Spleen (tissue), 11 donors: ENCODE measurements at regions not wholly inside any gene's neighbourhood (a gene's known extent, or its start where the extent isn't known, plus 50 kb on each side); places are given as distances from the start of the nearest gene placed in this dataset.
"Not testable (repeated sequence)": the region's sequence is repeated elsewhere in the genome, so short reads cannot be mapped to it uniquely, and the experiment has no call there.

ENCODE experiments used
- DNase-seq: peaks from one replicate; pipeline ENCODE4 v3.0.0-alpha.2; 2020
- H3K27ac ChIP-seq, 8 donors: fragments of 200-600 bp; sonication (generic) in 7 of 8; 1 replicate in 4 of 8; 2 replicates in 4 of 8; pipeline versions ENCODE4 v1.5.0 to v1.8.0; 2016 to 2021; ENCODE audit warnings: inconsistent platforms in 4 of 8, mild to moderate bottlenecking in 4 of 8, moderate library complexity in 1 of 8
- H3K27me3 ChIP-seq, 7 donors: fragments of 200-600 bp; sonication (generic) in 6 of 7; replicated peaks in 1 of 7; 1 replicate in 4 of 7; 2 replicates in 3 of 7; pipeline versions ENCODE4 v1.5.0 to v1.8.0; 2016 to 2021; ENCODE audit warnings: inconsistent platforms in 3 of 7, mild to moderate bottlenecking in 1 of 7
- H3K36me3 ChIP-seq, 6 donors: fragments of 200-600 bp; sonication (generic) in 5 of 6; 1 replicate in 4 of 6; 2 replicates in 2 of 6; pipeline versions ENCODE4 v1.5.0 to v1.8.0; 2016 to 2021; ENCODE audit warnings: inconsistent platforms in 2 of 6
- H3K4me1 ChIP-seq, 6 donors: fragments of 200-600 bp; sonication (generic) in 5 of 6; 1 replicate in 3 of 6; 2 replicates in 3 of 6; pipeline versions ENCODE4 v1.5.0 to v1.8.0; 2016 to 2021; ENCODE audit warnings: inconsistent platforms in 3 of 6
- H3K4me3 ChIP-seq, 8 donors: fragments of 200-600 bp; sonication (generic) in 7 of 8; 1 replicate in 4 of 8; 2 replicates in 4 of 8; pipeline versions ENCODE4 v1.5.0 to v1.8.0; 2016 to 2021; ENCODE audit warnings: inconsistent platforms in 4 of 8, mild to moderate bottlenecking in 4 of 8, moderate library complexity in 2 of 8
- H3K9me3 ChIP-seq, 8 donors: fragments of 200-600 bp; sonication (generic) in 7 of 8; 1 replicate in 4 of 8; 2 replicates in 4 of 8; pipeline versions ENCODE4 v1.5.0 to v1.8.0; 2016 to 2021; ENCODE audit warnings: inconsistent platforms in 4 of 8
- POLR2A ChIP-seq, 3 donors: fragments of 450-650 bp; IDR thresholded peaks; one replicate each; pipeline ENCODE4 v1.5.1; 2017; ENCODE audit warnings: antibody characterized with exemption in 3 of 3, mild to moderate bottlenecking in 1 of 3
- POLR2AphosphoS5 ChIP-seq, 3 donors: sonication (generic); formaldehyde crosslinking; IDR thresholded peaks; one replicate each; pipeline ENCODE4 v1.5.1; 2017; ENCODE audit warnings: antibody characterized with exemption in 3 of 3
- WGBS, 5 donors: extraction: QIAGEN DNeasy Blood & Tissue Kit in 3 of 5; methylation state at CpG; one replicate each; pipeline versions ENCODE4 v1.1.5 to v1.1.7; 2013 to 2018; 5-methylcytosine and 5-hydroxymethylcytosine counted together
- intact Hi-C: fragments of 100-400 bp; cut with DNase I; formaldehyde crosslinking; loops from one replicate; pipeline ENCODE4 v1.15.0; 2023; ENCODE audit warnings: low total_unique reads
- TF ChIP-seq, protein P1 (sequence below), 11 experiments: fragments of 200-600 bp in 7 of 11; fragments of 450-650 bp in 4 of 11; sonication (generic) in 4 of 11; IDR thresholded peaks in 8 of 11; conservative IDR thresholded peaks in 3 of 11; 1 replicate in 7 of 11; 2 replicates in 4 of 11; pipeline versions ENCODE4 v1.4.0 to v1.8.0; 2016 to 2021; ENCODE audit warnings: antibody characterized with exemption in 11 of 11, inconsistent platforms in 4 of 11, mild to moderate bottlenecking in 1 of 11
- donor health status: healthy with polysubstance abuse.
- donor health status: DM: no; HTN: no; CAD: no; lungs with moderate emphysema.
- donor health status: DM: no; HTN: no; CAD: no.
- donor health status: Bipolar disorder and iron deficiency.
- donor health status: healthy.
- donor health status: DM: no; HTN: no; CAD: no.
- donor health status: DM: yes; HTN: yes; CAD: no.

DNA sequence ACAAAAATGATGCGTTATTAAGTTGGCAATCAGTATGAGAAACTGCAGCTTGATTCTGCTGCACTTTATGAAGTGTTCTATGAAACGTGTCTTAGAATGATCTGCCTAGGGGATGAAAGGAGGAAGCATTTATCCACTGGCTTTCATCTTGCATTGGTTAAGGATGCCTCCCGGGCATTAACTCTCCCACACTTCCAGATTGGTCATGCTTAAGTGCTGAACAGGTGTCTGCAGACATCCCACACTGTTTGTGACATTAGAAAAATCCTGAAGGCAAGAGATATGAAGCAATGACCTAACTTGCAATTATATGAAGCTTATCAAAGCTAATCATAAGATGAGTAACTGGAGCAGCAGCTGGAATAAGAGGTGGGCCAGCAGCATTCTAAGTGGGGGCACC is 437.3 kb downstream of the NSUN3 start:
- no peaks in the 10 kb centered on the region for H3K27me3 ChIP-seq
- H3K4me1 ChIP-seq = no peaks in the 10 kb centered on the region
- H3K9me3 ChIP-seq = peaks cover 0 to 49% (median 19%) of the 10 kb centered on the region in 8 donors
- no peak overlapping the region for H3K27ac ChIP-seq
- no peak for DNase-seq
- intact Hi-C loops = no loop called here
- WGBS, 5 donors = 67 to 84% (median 74%) methylated on average over 3 of the region's 3 CpGs
- H3K4me3 ChIP-seq = no peak overlapping the region
- TF ChIP-seq POLR2A (IDR thresholded peaks at IDR 0.05) (no peak), POLR2AphosphoS5 (IDR thresholded peaks at IDR 0.05) (no peak)
- TF ChIP-seq, protein P1, sequence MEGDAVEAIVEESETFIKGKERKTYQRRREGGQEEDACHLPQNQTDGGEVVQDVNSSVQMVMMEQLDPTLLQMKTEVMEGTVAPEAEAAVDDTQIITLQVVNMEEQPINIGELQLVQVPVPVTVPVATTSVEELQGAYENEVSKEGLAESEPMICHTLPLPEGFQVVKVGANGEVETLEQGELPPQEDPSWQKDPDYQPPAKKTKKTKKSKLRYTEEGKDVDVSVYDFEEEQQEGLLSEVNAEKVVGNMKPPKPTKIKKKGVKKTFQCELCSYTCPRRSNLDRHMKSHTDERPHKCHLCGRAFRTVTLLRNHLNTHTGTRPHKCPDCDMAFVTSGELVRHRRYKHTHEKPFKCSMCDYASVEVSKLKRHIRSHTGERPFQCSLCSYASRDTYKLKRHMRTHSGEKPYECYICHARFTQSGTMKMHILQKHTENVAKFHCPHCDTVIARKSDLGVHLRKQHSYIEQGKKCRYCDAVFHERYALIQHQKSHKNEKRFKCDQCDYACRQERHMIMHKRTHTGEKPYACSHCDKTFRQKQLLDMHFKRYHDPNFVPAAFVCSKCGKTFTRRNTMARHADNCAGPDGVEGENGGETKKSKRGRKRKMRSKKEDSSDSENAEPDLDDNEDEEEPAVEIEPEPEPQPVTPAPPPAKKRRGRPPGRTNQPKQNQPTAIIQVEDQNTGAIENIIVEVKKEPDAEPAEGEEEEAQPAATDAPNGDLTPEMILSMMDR (IDR thresholded peaks at IDR 0.05 in 8 of 11, conservative IDR thresholded peaks at IDR 0.05 in 3 of 11) = no peak
- H3K36me3 ChIP-seq = no peaks in the 10 kb centered on the region

DNA sequence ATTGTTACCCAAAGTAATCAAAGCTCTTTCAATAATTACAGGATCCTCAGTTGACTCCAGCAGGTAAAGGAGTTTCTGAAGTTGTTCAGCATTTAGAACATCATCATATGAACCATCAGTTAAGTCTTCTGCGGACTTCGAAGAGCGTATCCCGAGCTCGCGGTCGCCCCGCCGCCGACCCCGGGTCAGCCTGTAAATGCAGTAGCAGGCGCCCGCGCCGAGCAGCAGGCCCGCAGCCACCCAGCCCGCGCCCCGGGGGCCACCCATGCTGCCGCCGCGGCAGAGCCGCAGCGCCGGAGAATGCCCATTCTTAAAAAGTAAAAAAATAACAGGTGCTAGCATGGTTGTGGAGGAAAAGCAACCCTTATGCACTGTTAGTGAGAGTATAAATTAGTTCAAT is 444.5 kb downstream of the NSUN3 start:
- WGBS, 5 donors = 93 to 98% (median 96%) methylated on average over 25 of the region's 25 CpGs
- H3K4me1 ChIP-seq, intact Hi-C loops, H3K36me3 ChIP-seq, DNase-seq, H3K27ac ChIP-seq, H3K27me3 ChIP-seq, H3K4me3 ChIP-seq: not testable (repeated sequence)
- peaks cover 0 to 34% (median 20%) of the 10 kb centered on the region in 8 donors for H3K9me3 ChIP-seq

DNA sequence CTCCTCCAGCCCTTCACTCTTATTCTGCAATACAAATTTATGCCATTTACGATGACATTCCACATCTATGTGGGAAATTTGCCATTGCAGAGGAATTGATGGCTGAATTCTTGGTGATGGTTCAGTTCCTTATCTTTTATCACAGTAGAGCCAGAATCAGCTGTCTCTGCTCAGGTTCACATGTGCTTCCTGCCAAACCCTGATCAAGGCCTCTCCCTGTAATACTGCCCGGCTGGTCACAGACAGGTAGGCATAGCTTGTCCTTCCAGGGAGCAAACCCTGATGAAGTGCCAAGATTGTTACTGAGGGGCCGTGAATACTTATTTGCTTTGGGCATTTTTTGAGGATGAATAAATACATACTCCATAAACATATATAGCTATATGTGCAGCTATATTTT is 450.0 kb downstream of the NSUN3 start:
- no peaks in the 10 kb centered on the region for H3K36me3 ChIP-seq
- H3K4me1 ChIP-seq = no peaks in the 10 kb centered on the region
- no peak overlapping the region for H3K27ac ChIP-seq
- no peak for DNase-seq
- WGBS, 5 donors = 47 to 75% (median 55%) methylated on average over 3 of the region's 3 CpGs
- no peak for TF ChIP-seq POLR2A (IDR thresholded peaks at IDR 0.05)
- no peak for TF ChIP-seq POLR2AphosphoS5 (IDR thresholded peaks at IDR 0.05)
- TF ChIP-seq, protein P1 (IDR thresholded peaks at IDR 0.05 in 8 of 11, conservative IDR thresholded peaks at IDR 0.05 in 3 of 11) = no peak
- no peaks in the 10 kb centered on the region for H3K9me3 ChIP-seq
- H3K4me3 ChIP-seq = no peak overlapping the region
- H3K27me3 ChIP-seq = no peaks in the 10 kb centered on the region
- intact Hi-C loops = no loop called here

DNA sequence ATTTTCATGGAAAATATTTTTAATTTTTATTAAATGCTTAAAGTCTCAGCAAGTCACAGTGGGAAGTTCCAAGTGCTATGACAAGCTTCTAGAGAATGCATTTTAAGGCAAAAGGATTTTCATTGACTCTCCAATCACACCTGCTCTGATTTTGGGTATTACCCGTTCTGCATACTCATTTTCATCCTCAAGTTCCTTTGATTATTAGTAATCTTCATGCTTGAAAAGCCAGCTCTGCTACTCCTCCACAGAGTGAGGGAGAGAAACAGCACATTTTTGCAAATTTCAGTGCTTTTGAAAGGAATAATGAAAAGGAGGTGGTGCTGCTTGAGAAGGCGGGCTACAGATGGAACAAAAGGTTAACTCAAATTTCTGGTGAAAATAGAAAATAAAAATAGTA is 450.7 kb downstream of the NSUN3 start:
- Histone ChIP-seq H3K36me3 (no peaks in the 10 kb centered on the region), H3K4me3 (no peak overlapping the region), H3K4me1 (no peaks in the 10 kb centered on the region), H3K27me3 (no peaks in the 10 kb centered on the region), H3K9me3 (no peaks in the 10 kb centered on the region), H3K27ac (no peak overlapping the region)
- 62 to 85% (median 73%) methylated on average over 2 of the region's 2 CpGs for WGBS, 5 donors
- intact Hi-C loops = no loop called here
- no peak for DNase-seq
- TF ChIP-seq POLR2AphosphoS5 (IDR thresholded peaks at IDR 0.05) = no peak
- no peak for TF ChIP-seq POLR2A (IDR thresholded peaks at IDR 0.05)
- TF ChIP-seq, protein P1 (IDR thresholded peaks at IDR 0.05 in 8 of 11, conservative IDR thresholded peaks at IDR 0.05 in 3 of 11) = no peak

DNA sequence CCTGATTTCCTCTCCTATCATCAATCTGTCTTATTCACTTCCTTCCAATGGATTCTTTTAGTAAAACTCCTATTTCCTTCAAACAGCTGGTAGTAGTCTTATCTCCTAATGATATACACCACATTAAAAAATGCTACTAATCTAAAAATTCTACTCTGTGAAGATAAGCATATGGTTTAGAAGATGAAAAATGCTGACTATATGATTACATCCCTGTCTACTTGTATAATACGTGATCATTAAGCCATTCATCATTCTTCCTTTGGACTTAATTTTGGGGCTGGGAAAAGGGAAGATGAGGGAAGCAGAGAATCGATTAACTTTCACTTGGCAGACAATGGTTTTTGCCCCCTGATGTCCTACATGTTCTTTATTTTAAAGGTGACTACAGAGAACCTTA is 453.1 kb downstream of the NSUN3 start:
- Histone ChIP-seq H3K27ac (no peak overlapping the region), H3K9me3 (no peaks in the 10 kb centered on the region), H3K4me1 (no peaks in the 10 kb centered on the region), H3K4me3 (no peak overlapping the region), H3K36me3 (no peaks in the 10 kb centered on the region), H3K27me3 (no peaks in the 10 kb centered on the region)
- TF ChIP-seq POLR2A (IDR thresholded peaks at IDR 0.05) = no peak
- TF ChIP-seq POLR2AphosphoS5 (IDR thresholded peaks at IDR 0.05) = no peak
- TF ChIP-seq, protein P1 (IDR thresholded peaks at IDR 0.05 in 8 of 11, conservative IDR thresholded peaks at IDR 0.05 in 3 of 11) = no peak
- 49 to 69% (median 60%) methylated on average over 2 of the region's 2 CpGs for WGBS, 5 donors
- intact Hi-C loops = no loop called here
- no peak for DNase-seq
